Nucleus accumbens (tissue), 56 donors: ENCODE measurements at regions not wholly inside any gene's neighbourhood (a gene's known extent, or its start where the extent isn't known, plus 50 kb on each side); places are given as distances from the start of the nearest gene placed in this dataset.
A peak's percentile ranks its signal among the peaks of the same experiment; 100 is the strongest.

Experiments used
- DNase-seq, 56 donors: peaks; one replicate each; lab custom pipeline; 2025; lab: John Stamatoyannopoulos, UW

- DNase-seq, result no peak
Observed at GRCh38 chr7:46256870-46257661, 336.0 kb upstream of the IGFBP3 start.

DNA sequence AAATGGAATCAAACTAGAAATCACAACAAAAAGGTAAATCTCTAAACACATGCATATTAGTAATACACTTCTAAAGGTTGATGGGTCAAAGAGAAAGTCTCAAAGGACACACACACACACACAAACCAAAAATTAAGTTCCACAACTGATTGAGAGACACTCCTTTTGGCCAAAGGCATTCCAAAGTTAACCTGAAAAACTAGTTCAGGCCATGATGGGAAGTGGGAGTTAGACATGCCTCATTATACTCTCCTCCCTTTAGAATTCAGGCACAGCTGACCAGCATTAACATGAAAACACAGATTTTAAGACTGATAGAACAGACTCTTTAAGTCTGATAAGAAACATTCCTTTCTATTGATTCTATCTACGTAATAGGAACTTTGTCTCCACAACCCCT lies 332.4 kb upstream of the IGFBP3 start:
- no peak for DNase-seq

GRCh38 chr7:46247664-46248063 lies 326.6 kb upstream of the IGFBP3 start:
- DNase-seq, result no peak

DNA sequence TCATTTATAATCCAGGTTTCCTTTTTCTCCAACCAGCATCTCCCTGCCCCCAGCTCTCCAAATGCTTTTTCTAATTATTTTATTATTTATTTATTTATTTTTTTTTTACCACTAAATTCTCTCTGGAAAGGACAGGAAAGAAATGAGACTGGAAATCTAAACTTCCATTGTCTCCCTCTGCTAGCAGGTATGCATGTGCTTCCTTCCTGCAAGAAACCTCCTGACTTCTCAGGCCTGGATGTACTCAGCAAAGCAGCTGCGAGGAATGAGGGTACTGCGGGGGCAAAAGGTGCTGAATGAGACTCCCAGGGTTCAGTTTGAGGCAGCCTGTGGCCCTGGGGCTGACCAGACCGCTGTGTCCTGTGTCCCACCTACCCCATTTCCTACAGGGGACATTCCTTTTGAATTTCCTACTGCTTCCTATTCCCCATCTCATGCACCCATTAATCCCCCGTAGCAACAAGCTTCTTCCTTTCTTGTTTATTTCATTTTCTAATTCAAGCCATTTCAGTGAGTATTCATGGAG lies 324.6 kb upstream of the IGFBP3 start:
- no peak for DNase-seq

GRCh38 chr7:46244757-46245156 lies 323.7 kb upstream of the IGFBP3 start:
- DNase-seq, result no peak

GRCh38 chr7:46243406-46243805 lies 322.3 kb upstream of the IGFBP3 start:
- no peak for DNase-seq

GRCh38 chr7:46239846-46240245 lies 318.8 kb upstream of the IGFBP3 start:
- DNase-seq, result no peak

GRCh38 chr7:46237466-46237865 lies 316.4 kb upstream of the IGFBP3 start:
- no peak for DNase-seq

- DNase-seq, result no peak
Observed at GRCh38 chr7:46233585-46234329, 312.7 kb upstream of the IGFBP3 start.

DNA sequence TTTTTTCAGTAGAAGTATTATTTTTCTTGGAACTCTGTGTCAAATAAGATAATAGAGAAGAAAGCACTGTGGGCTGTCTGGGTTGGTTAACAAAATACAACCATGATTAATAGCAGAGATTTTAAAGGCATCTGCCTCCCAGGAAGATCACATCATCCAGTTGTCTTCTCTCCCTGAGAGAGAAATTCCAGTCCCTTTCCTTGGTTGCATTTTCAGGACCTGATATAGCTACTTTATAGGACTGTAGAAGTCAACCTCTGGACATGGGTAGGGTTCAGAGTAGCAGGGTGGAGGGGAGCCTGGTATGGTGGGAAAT lies 309.9 kb upstream of the IGFBP3 start:
- DNase-seq, result no peak

DNA sequence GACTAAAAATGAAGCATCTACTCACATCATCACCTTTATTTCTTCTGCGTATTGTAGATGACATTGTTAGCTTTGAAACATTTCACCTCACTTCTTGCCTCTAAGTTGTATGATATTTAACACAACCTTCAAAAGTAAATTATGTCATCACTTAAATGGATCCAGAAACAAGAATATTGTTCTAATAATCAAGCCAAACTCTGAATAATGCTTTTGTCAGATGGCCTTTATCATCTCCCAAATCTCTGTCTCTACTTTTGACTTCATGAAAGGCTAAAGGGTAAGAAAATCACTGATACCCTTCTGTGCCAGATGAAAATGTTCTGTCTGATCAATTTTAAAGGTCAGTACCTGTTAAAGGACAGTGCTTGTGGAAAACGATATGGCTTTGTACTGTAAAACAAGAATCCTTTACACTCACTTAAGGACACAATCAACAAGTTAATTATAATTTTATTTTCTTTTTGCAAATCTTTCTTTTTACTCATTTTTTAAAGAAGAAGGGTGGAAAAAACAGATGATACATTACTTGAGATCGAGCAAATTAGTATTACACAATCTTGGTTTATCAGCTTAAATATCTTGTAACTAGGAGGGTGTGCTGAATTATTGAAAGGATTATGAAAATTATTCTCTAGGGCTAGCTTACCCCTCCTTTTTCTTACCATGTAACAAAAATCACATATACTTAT lies 309.4 kb upstream of the IGFBP3 start:
- no peak for DNase-seq

GRCh38 chr7:46229409-46229808 lies 308.3 kb upstream of the IGFBP3 start:
- DNase-seq, result no peak

DNA sequence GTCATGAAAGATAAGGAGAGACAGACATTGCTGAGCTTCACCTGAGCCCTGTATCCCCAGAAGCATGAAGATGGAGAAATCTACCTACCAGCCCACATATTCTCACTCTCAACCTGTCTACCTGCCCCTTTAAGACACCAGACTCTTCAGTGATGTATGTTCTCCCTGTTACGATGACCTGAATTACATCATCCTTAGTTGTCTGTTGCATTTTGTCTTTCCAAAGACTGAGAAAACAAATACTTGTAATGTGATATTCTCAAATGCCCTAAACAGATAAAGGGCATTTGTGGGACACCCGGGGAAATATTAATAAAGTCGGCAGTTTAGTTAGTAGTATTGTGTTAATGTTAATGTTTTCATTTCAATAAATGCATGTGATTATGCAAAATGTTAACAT lies 305.8 kb upstream of the IGFBP3 start:
- DNase-seq, result no peak

- DNase-seq, result no peak
Observed at GRCh38 chr7:46224363-46224762, 303.3 kb upstream of the IGFBP3 start.

DNA sequence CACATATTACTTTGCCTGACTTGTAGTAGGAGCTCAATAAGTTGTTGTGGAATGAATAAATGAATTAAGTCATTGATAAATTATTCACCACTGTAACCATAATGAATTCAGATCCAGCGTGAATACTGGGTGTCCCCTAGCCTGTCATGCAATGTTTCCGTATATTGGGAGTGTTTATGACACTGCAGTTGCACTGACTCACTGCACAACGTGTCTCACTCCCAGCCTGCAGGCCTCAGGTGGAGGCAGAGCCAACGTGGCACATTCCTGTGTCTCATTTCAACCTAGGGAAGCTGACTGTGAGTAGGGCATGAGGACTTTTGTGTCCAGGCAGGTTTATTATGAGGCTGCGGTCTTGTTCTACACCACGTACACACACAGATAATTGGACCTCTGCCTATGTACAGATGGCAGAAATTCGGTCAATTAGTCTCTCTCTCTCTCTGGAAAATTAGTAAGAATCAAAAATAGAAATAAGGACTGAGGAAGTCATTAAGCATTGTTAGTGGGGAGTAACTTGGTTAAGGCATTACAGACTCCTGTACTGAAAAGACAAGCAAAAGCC lies 299.1 kb upstream of the IGFBP3 start:
- DNase-seq, result no peak

DNA sequence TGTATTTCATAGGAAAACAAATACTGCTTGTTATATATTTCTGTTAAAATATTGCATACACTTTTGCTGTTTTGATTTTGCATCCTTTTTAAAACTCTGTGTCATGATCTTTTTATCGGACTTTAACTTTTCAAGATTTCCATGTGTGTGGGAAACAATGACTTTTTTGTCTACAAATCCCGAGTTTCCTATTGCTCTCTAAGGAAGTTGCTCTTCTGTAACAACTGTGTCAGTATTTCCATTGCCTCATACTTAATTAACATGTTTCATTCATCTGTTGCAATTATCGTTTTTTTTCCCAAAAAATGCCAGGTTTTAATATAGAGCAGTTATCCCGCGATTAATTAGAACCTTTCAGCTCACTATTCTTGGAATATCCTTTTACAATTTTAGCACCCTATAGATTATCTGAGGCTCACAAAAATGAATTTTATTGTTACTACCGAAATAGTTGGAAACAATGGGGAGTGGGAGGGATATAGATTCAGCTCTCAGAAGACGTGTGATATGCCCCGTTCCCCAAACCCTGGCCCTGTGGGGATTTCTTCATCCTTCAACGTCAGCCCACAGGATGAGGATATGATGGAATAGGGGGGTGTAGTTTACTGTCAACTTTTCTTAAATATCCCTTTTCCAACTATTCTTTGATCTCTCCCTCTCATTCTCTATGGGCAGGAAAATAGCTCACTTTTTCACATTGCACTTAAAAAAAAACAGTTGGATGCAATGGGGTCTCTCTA lies 297.6 kb upstream of the IGFBP3 start:
- DNase-seq, result no peak

GRCh38 chr7:46215987-46216567 lies 295.0 kb upstream of the IGFBP3 start:
- DNase-seq, result peak in 5 of 56 donors; percentile 4 to 57 (median 7)

DNA sequence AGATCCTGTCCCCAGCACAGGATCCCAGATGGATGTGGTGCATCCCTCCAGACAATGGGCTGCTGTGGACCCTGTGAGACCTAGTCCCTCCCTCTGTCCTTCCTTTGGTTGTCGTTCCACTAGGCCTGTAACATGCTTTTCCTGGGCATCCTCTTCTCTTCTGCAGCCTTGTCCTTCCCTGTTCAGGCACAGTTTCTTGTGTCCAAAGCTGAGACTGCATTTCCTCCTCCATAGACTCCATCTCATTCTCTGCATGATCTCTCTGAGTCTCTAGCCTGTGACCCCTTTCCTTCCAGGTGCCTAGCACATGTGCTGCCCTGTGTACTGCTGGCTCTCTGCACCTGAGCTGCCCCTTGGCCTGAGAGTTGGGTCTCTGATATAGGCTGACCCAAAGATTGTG lies 293.5 kb upstream of the IGFBP3 start:
- no peak for DNase-seq

DNA sequence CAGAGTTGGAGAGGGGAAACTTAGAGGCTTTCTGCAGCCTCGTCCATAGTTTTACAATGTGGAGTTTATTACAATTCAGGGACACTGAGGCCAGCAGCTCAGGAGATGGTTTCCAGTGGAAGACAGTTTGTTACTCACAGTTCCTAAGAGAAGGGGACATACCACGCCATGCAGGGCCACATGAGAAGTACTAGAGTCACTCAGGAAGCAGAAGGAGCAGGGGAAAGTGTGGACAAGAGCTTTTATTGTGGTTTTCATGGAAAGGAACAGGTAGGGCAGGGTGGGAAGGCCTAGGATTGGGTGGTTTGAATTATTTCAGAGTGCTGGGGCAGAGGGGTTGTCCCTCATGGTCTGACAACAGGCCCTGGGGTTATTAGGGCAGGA lies 292.1 kb upstream of the IGFBP3 start:
- no peak for DNase-seq
